ENCODE measurements at regions not wholly inside any gene's neighbourhood (a gene's known extent, or its start where the extent isn't known, plus 50 kb on each side); places are given as distances from the start of the nearest gene placed in this dataset.

GRCh38 chr1:209505044-209505443 is 78.5 kb upstream of the CAMK1G start:
- peak; percentile 25 for DNase-seq (ENCODE audit: low read depth)
- TF ChIP-seq, protein P1, sequence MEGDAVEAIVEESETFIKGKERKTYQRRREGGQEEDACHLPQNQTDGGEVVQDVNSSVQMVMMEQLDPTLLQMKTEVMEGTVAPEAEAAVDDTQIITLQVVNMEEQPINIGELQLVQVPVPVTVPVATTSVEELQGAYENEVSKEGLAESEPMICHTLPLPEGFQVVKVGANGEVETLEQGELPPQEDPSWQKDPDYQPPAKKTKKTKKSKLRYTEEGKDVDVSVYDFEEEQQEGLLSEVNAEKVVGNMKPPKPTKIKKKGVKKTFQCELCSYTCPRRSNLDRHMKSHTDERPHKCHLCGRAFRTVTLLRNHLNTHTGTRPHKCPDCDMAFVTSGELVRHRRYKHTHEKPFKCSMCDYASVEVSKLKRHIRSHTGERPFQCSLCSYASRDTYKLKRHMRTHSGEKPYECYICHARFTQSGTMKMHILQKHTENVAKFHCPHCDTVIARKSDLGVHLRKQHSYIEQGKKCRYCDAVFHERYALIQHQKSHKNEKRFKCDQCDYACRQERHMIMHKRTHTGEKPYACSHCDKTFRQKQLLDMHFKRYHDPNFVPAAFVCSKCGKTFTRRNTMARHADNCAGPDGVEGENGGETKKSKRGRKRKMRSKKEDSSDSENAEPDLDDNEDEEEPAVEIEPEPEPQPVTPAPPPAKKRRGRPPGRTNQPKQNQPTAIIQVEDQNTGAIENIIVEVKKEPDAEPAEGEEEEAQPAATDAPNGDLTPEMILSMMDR (conservative IDR thresholded peaks at IDR 0.05; ENCODE audit: low read depth, low read length) = no peak
- H3K4me3 ChIP-seq (ENCODE audit: low read depth, low read length) = no peak overlapping the region

DNA sequence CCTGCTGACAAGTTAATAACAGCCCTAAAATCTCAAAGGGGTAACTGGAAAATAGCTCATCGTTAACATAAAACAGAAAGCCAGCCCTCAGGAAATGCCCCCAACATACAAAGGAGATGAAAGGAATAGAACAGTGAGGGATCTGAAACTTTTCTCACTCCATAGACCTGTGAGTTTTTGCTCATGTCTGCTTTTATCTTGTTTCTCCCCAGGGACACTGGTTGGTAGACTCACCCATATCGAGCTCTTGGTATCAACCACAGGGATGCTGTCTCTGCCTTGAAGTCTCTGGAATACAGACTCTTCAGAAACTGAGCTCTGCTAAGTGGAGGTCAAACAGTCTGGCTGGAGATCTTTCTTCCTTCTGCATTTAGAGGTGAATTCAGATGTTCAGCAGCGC is 77.4 kb upstream of the CAMK1G start:
- no peak overlapping the region for H3K4me3 ChIP-seq (ENCODE audit: low read depth, low read length)
- no peak for DNase-seq (ENCODE audit: low read depth)
- TF ChIP-seq, protein P1 (conservative IDR thresholded peaks at IDR 0.05; ENCODE audit: low read depth, low read length) = no peak

- DNase-seq (ENCODE audit: low read depth) = no peak
- H3K4me3 ChIP-seq (ENCODE audit: low read depth, low read length) = no peak overlapping the region
- TF ChIP-seq, protein P1 (conservative IDR thresholded peaks at IDR 0.05; ENCODE audit: low read depth, low read length) = no peak
Observed at GRCh38 chr1:209509039-209509438, 74.5 kb upstream of the CAMK1G start.

GRCh38 chr1:209510063-209510462 is 73.5 kb upstream of the CAMK1G start:
- TF ChIP-seq, protein P1 (conservative IDR thresholded peaks at IDR 0.05; ENCODE audit: low read depth, low read length) = no peak
- DNase-seq (ENCODE audit: low read depth) = no peak
- no peak overlapping the region for H3K4me3 ChIP-seq (ENCODE audit: low read depth, low read length)

- no peak for DNase-seq (ENCODE audit: low read depth)
- no peak overlapping the region for H3K4me3 ChIP-seq (ENCODE audit: low read depth, low read length)
- TF ChIP-seq, protein P1 (conservative IDR thresholded peaks at IDR 0.05; ENCODE audit: low read depth, low read length) = no peak
Observed at GRCh38 chr1:209511169-209511568, 72.3 kb upstream of the CAMK1G start.

GRCh38 chr1:209512821-209513220 is 70.7 kb upstream of the CAMK1G start:
- no peak for DNase-seq (ENCODE audit: low read depth)
- H3K4me3 ChIP-seq (ENCODE audit: low read depth, low read length) = no peak overlapping the region
- TF ChIP-seq, protein P1 (conservative IDR thresholded peaks at IDR 0.05; ENCODE audit: low read depth, low read length) = no peak

- H3K4me3 ChIP-seq (ENCODE audit: low read depth, low read length) = no peak overlapping the region
- DNase-seq (ENCODE audit: low read depth) = no peak
- TF ChIP-seq, protein P1 (conservative IDR thresholded peaks at IDR 0.05; ENCODE audit: low read depth, low read length) = peak; percentile 79
Observed at GRCh38 chr1:209513226-209513625, 70.3 kb upstream of the CAMK1G start.
